ENCODE measurements at regions not wholly inside any gene's neighbourhood (a gene's known extent, or its start where the extent isn't known, plus 50 kb on each side); places are given as distances from the start of the nearest gene placed in this dataset.

GRCh38 chr2:75936311-75936710 is 225.6 kb upstream of the GCFC2 start:
- TF ChIP-seq CTCF (IDR thresholded peaks at IDR 0.05) (no peak), POLR2A (IDR thresholded peaks at IDR 0.05) (no peak)

Data from right lobe of liver (tissue), 4 donors.